Activated CD4-positive, alpha-beta T cell treated with anti-CD3 and anti-CD28 coated beads, Interleukin-2, amount 50 U/mL, for 24 hours (primary cell): ENCODE measurements at regions not wholly inside any gene's neighbourhood (a gene's known extent, or its start where the extent isn't known, plus 50 kb on each side); places are given as distances from the start of the nearest gene placed in this dataset.
"Not testable (repeated sequence)": the region's sequence is repeated elsewhere in the genome, so short reads cannot be mapped to it uniquely, and the experiment has no call there.

Experiments used
- DNase-seq, 2 donors: peaks; one replicate each; pipeline ENCODE4 v3.0.0-alpha.2; 2020; ENCODE audit warnings: low read depth in 1 of 2, low spot score in 1 of 2

DNA sequence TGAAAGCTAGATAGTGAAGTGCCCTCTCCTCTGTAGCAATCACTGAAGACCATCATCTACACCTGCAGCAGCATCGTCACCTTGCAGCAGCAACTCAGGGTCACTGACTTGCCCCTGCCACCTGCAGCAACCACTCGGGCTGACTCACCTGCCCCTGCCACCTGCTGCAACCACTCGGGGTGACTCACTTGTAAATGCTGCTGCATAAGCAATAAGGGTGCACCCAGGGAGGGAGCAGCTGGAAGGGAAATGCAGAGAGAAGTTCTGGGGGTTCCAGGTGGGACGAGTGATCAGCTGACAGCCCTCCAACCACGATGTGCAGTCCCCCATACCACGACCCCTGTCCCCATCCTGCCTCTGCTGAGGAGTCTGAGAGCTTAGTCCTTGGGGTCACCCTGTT, 357.1 kb upstream of the SFSWAP start:
- DNase-seq, result no peak

DNA sequence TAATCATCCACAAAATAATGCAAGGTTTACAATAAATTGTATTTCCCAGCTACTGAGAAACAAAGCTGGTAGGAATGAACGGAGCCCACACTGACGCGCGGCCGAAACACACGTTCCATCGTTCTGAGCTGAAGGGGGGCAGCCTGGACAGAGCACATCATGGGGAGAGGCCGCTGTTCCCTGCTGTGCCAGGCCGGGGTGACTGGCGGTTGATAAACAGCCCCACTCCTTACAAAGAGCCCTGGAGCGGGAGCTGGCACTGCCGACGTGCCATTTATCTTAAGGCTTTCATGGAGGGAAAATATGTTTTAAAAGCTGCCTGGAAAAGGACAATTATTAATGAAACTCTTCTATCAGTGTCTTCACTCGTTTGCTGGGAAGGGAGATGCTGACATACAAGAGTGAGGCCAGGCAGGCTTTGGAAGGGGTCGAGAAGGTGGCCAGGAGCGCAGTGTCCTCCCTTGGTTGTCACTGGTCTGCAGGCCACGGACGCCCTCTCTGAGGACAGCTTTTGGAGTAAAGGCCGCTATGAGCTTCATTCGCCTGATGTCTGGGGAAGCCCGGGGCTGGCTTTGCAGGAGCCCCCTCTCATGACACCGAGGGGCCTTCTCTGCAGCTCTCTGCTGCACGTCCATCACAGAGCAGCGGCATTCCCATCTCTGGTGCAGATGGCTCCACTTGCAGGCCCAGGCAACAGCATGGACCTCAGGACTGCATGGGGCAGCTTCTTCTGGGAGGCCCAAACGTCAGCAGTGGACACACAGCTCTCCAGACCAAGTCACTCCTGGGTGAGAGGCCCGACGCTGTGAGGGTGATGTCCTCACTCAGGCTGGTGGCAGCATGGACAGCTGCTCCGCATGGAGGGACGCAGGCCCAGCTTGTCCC, 355.3 kb upstream of the SFSWAP start:
- no peak for DNase-seq

DNA sequence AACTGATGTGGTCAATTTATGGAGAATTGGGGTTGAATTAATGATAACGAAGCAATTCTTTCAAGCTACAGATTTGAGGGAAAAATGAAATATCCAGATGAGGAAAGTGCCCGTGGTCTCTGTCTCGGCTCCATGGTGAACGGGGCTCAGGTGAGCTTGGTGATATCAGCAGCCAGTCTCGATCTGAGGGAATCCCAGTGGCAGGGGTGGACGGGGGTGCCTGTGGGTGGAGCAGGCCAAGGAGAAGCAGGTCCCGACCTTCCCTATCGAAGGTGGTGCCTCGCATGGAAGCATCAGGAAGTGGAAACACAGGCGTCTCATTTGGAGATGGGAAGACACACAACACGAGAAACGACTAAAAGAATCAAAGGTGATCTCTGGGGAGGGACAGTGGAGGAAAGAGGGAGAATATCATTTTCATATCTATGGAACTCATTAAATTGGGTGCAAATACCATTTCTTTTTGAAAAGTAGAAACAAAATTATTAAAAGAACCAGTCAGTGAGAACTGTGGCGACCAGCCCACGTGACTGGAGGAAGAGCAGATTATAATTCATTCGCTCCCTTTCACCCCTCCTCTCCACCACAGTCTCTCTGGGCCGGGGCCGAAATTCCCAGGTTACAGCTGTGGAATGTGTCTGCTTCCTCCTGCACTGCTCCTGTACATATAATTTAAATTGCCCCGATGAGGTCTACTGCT, 354.3 kb upstream of the SFSWAP start:
- no peak for DNase-seq

GRCh38 chr12:131357185-131357747, 353.6 kb upstream of the SFSWAP start:
- no peak for DNase-seq

- DNase-seq, result no peak
Measured at GRCh38 chr12:131357920-131358319, 353.0 kb upstream of the SFSWAP start.

- no peak for DNase-seq
Measured at GRCh38 chr12:131362291-131363211, 348.3 kb upstream of the SFSWAP start.

- no peak for DNase-seq
Measured at GRCh38 chr12:131363393-131363792, 347.5 kb upstream of the SFSWAP start.

GRCh38 chr12:131363841-131364495, 346.9 kb upstream of the SFSWAP start:
- DNase-seq, result no peak

GRCh38 chr12:131364903-131365820, 345.7 kb upstream of the SFSWAP start:
- DNase-seq, result no peak

- no peak for DNase-seq
Measured at GRCh38 chr12:131365821-131366260, 345.0 kb upstream of the SFSWAP start.

GRCh38 chr12:131366261-131366871, 344.5 kb upstream of the SFSWAP start:
- no peak for DNase-seq

DNA sequence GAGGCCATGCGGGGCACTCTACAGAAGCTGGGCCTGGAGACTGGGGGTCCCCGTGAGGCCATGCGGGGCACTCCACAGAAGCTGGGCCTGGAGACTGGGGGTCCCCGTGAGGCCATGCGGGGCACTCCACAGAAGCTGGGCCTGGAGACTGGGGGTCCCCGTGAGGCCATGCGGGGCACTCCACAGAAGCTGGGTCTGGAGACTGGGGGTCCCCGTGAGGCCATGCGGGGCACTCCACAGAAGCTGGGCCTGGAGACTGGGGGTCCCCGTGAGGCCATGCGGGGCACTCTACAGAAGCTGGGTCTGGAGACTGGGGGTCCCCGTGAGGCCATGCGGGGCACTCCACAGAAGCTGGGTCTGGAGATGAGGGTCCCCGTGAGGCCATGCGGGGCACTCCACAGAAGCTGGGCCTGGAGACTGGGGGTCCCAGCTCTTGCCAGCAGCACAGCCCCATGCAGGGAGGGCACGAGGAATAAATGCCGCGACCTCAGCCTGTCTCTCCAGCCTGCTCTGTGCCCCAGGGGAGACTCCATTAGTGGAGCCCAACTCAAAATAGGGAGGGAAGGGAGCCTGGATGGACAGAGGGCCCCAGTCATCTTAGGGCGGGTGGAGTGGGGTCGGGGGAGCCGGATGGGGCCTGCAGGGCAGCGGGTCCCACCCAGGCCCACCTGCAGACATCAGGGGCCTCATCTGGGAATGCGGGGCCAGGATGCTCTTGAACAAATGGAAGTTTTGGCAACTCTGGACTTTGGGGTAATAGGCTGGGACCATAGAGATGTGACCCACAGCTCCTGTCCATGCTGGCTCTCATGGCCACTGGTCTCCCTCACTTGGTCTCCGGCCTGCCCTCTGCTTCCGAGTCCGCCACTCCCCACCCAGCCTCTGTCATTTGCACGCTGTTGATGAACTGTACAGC, 343.6 kb upstream of the SFSWAP start:
- not testable (repeated sequence) for DNase-seq

DNA sequence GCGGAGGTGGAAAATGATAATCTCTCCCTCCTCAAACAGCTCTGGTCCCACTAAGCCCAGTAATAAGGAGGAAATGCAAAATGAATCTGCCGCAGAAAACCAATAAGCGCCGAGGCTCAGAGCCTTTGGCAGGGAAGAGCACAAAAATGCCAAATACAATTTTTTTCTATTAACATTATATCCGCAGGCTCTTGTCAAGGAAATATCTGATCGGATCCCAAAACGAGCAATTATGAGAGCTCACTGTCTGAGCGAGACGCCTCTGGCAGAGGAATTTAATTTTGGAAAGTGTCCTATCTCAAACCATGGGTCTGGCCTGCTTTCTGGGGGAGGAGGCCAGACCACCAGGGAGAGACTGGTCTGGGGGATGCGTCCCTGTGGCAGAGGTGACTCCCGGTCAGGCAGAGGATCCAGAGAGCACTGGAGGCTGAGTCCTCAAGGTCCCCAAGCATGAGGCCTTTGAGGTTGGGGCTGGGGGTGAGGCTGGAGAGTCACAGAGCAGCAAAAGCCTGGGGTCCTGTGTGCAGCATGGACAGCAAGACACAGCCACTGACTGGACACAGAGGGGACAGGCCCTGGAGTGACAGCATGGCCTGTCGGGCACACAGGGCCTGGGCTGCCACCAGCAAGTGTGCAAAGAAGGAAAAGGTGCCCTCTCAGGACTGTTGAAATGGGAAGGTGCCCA, 342.8 kb upstream of the SFSWAP start:
- DNase-seq, result no peak

DNA sequence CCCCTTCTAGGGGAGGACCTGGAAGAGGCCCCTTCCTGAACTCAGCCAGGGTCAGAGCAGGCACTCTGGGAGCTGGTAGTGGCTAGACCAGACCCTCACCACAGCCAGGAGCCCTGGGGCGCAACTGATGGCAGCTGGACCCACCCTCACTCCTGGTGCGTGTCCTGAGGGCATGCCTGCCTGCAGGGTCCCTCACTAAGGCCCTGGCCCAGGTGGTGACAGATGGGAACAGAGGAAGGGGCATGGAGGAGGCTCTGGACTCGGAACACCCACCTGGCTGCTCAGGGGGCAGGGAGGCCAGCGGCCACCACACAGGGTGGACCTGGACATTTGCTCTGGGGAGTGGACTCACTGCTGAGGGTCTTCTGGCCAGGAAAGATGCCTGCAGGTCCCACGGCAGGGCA, 342.2 kb upstream of the SFSWAP start:
- DNase-seq, result no peak

DNA sequence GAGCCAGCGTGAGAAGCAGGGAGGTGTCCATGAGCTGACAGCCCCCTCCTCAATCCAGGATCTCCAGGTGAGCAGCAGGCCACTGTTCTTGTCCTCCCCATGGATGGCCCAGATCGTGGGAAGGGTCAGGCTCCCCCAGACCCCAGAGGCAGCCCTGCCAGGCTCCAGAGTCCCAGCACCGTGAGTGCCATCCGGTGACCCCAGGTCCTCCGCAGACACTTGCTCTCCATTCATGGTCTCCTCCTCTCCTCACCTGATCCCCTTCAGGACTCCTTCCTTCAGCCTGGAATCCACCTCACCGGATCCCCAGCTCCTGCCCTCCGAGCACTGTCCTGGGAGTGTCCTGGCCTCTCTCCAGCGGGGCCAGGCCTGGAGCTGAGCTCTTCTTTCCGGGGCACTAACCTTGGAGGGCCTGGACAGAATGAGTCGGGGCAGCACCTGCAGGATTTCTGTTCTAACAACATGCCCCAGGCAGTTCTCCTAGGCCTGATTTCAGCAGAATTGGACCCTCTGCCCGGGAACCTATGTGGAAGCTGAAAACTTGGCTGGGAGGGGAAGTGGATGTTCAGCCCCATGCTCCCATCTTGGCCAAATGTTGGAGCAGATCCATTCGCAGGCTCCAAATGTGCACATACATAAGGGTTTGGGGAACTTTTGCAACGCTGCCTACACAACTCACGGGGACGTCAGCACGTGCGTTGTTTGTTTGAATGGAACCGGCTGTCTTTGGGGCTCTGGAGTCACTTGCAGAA, 341.6 kb upstream of the SFSWAP start:
- no peak for DNase-seq

GRCh38 chr12:131370321-131370720, 340.6 kb upstream of the SFSWAP start:
- DNase-seq, result no peak
